Stimulated activated CD4-positive, alpha-beta T cell treated with anti-CD3 and anti-CD28 coated beads, Interleukin-15, amount 100 ng/mL, for 24 hours (primary cell): ENCODE measurements at regions not wholly inside any gene's neighbourhood (a gene's known extent, or its start where the extent isn't known, plus 50 kb on each side); places are given as distances from the start of the nearest gene placed in this dataset.
A peak's percentile ranks its signal among the peaks of the same experiment; 100 is the strongest.

ENCODE experiments used
- DNase-seq: peaks from one replicate; pipeline ENCODE4 v3.0.0-alpha.2; 2020

DNA sequence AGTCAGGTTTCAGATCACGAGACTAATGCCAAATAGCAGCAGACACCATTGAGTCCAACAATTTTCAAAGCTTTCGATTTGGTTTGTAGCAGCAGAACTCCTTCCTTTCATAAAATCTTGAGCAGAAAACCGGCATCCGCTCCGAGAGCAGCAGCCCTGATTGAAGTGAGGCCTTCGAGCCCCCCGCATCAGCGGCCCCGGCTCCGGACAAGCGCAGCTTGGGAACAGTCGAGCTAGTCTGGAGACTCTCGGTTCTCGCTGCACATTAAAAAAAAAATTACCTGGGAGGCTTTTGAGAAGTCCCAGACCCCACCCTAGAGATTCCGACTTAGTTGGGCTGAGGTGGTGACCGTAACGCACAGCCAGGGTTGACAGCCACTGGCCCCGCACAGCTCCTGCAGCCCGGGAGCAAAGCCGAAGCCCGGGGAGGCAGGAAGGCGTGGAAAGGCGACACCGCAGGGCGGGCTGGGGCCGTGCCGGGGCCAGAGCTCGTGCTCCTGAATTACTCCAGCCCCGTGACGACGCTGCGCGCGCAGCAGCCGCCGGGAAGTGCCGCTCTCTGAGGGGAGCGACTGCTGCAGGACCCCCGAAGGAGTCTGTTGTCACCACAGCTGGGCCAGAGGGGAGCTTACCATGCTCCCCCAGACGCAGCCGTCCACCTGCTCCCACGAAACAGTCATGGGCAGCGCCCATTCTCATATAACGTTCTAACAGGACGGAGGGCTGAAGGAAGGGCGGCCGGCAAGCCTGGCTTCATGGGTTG, 57.8 kb downstream of the SPATA19 start:
- peak; percentile 18 for DNase-seq

DNA sequence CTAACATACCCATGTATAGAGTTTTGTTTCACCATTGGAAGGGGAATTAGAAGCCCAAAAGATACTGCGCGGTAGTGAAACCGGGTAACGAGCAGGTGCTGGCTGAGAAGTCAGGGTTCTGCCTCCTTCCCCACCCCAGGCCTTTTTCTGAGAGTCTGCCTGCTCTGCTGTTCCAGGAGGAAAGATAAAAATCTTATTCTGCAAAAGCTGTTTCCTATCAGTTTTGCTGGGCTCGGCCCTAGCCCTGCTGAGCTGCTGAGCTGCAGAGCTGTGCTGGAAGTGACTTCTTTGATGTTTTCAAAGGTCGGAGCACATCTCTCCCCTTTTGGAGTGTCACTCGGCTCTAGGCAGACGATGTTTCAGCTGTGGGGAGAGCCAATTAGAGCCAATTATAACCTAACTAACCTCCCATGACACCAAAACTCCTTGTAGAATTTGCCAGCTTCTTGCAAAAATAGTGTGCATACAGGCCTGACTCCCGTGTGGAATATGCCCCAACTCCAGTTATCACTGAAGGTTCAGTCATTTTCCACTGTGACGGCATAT, 59.4 kb downstream of the SPATA19 start:
- DNase-seq: no peak

DNA sequence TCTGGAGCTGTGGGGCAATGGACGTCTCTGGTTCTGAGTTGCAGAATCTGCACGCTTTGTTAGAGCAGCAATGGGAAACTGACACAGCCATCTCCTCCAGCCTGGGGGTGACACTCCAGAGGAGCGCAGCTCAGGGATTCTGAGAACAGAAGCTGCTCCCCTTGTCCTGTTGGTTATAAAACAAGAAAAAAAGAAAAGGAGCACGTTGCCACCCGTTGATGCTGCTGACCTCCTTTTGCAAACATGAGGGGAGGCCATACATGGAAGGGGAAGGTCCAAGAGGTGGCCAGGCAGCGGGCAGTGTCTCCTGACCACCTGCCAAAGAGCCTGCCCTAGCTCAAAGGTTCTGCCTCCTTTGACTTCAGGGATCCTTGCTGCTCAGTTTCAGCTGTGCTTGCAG, 61.0 kb downstream of the SPATA19 start:
- DNase-seq: no peak

DNA sequence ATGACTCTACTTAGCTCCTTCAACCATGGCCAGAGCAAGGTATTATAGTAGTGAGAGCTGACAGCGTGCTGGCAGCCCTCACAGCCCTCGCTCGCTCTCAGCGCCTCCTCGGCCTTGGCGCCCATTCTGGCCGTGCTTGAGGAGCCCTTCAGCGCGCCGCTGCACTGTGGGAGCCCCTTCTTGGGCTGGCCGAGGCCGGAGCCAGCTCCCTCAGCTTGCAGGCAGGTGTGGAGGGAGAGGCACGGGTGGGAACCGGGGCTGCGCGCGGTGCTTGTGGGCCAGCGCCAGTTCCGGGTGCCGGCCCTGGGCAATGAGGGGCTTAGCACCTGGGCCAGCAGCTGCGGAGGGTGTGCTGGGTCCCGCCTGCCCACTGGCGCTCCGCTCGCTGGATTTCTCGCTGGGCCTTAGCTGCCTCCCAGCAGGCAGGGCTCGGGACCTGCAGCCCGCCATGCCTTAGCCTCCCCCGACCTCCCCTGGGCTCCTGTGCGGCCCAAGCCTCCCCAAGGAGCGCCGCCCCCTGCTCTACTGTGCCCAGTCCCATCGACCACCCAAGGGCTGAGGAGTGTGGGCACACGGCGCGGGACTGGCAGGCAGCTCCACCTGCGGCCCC, 63.1 kb downstream of the SPATA19 start:
- no peak for DNase-seq

DNA sequence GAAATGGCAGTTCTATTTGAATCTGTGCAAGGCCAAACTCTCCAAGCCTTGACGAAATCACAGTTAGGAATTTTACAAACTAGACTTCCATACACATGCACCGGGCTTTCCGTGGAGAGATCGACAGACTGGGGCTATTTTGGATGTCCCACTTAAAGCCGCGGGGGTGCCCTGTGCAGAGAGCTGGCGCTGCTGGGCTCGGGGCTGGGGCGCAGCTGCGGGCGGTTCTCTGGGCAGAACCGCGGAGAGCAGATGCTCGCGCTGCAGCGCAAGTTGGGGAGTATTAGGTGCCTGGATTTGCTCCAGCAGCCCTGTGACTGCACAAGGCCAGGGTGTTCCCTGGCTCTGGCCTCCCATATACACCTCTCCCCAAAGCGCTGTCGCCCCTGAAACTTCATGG, 67.2 kb downstream of the SPATA19 start:
- no peak for DNase-seq

DNA sequence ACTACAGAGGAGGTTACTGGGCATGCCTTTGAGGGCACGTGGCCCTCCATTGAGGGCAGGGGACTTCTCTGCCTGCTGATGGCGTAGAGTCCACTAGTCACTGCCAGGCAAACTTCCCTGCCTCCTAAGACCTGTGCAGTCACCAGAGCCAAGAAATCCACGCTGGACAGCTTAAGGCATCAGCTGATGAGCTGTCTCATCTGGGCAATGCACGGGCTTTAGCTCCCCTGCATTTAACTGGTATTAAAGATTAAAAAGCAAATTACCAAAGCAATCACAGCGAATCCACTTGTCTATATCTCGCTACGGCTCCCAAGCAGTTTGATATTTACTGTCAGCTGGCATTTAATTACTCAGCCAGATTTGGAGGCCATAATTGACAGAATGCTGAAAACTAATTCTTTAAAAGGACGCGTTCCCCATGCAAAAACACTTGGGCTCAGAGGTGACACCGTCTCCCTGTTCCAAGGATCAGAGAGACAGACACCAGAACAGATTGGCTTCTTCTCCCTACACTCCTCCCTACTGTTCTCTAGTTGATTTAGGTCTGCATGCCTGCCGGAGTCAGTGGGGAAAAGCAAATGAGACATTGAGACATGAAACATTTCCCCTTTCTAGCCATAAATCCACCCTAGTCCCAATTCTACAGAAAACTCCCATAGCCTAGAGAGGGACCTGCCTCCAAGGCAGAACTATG, 68.5 kb downstream of the SPATA19 start:
- no peak for DNase-seq

DNA sequence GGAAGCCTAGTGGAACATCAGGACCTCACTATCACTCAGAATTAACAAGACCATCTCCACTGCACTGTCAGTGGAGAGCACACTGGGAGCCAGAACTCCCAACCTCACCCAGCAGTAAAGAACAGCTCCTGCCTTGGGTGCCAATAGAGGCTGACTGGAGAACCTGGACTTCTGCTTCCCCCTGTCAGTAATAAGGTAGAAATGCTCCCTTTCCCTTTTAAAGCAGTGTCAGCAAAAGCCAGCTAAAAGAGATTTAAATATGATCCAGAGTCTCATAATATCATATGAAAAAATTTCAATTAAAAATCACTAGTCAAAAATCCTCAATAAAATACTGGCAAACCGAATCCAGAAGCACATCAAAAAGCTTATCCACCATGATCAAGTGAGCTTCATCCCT, 82.8 kb downstream of the SPATA19 start:
- no peak for DNase-seq

DNA sequence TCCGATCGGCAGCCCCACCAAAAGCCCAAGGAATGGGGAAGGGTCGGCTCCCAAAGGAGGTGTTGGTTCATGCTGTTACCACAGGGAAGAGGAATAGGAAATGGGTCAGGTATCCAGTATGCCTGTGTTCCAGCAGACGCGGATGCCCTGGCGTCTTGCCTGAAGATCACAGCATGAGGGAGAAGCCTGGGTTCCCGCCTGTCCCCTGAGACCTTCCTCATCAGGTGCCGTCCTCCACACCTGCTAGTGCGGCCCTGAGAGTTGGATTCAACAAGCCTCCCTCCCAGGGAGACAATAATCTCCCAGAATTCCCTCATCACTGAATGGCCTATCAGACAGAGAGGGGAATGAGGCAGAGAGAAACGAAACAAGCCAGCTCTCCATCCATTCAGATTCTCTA, 92.2 kb downstream of the SPATA19 start:
- DNase-seq: no peak

DNA sequence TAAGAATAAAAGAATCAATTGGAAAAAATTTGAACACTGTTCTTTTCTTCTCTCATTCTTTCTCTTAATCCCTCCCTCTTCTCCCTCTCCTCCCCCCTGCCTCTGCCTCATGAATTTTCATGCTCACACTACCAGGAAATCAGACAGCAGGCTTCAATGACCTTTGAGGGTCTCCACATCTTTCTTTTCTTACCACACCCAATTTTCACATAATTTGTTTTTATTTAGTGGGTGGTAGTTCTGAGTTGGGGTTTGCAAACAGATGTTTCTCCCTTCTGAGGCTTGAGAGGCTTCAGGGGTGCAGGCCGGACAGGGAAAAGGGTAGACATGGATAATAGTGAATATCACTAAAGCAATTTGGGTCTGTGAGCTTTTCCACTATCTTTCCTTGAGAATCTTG, 95.5 kb downstream of the SPATA19 start:
- no peak for DNase-seq

DNA sequence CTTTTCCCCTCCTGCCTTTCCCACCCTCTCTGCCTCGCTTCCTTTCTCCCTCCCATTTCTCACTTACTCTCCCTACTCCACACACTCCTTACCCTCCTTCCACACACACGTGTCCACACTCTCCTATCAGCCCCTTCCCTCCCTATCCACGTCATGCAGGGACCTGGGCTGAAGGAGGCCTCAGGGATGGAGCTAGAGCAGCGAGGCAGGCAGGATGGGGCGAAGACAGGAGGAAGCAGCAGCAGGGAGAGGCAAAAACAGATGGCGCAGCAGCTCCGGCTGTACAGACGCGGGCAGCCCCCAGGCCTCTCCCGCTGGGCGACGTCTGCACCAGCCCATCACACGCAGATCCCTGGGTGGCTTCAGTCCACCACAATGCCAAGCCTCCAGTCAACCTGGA, 97.9 kb downstream of the SPATA19 start:
- DNase-seq: no peak

DNA sequence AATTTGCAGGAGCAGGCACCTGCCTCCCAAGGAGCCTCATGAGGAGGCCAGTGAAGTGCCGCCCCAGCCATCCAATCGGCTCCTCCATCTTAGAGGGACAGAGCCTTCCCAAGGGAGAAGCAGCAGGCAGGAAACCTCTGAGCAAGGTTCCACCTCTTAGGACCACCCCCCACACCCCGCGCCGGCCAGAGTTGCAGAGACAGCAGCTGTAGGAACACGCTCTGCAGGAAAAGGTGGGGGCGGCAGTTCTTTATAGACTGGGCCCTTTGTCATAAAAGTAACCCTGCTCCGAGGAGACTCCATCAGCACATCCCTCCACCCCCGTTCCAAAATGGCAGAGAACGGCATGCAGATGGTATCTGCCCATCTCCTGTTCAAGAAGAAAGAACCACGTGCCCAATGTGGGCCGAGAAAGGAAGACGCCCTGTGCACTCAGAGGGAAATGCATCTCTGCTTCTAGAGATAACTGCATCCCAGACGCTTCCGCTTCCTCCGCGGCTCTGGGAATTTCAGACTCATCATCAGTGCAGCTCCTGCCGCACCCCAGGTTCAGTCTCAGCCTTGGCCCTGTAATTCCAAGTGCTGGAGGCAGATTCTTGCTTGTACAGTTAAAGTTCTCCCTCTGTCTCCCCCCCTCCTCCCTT, 98.5 kb downstream of the SPATA19 start:
- DNase-seq: no peak

DNA sequence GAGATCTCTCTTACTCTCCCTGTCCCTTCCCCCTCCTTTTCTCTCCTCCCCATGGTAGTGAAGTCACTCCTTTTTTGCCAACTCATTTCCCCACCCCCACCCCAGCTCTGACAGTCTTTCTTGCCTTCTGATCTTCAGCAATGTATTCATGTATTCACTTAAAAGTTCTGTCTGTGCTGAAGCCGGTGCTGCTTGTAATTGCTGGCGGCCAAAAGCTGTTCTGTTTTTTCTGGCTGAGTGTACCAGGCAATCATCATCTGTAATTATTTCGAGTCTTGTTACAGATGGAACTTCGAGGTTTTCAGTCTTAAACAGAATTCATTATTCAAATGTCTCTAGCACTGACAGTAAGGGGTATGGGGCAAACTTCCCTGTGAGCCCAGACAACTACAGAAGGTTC, 99.5 kb downstream of the SPATA19 start:
- DNase-seq: no peak

DNA sequence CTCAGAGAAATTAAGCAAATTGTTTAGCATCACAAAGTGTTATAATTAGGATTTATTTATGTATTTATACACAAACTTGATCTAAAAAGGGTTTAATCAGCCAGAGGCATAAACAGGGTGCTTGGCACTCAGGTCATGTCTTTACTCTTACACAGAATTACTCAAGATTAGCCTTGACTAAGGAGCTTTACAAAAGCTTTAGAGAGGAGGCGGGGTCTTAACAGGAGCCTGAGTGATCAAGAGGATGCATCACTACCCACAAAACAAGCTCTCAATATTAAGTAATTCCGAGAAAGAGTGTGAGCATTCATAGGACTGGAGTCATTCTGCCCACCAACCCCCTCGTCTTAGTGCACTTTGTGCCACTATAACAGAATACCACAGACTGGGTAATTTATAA, 103.0 kb downstream of the SPATA19 start:
- DNase-seq: no peak

DNA sequence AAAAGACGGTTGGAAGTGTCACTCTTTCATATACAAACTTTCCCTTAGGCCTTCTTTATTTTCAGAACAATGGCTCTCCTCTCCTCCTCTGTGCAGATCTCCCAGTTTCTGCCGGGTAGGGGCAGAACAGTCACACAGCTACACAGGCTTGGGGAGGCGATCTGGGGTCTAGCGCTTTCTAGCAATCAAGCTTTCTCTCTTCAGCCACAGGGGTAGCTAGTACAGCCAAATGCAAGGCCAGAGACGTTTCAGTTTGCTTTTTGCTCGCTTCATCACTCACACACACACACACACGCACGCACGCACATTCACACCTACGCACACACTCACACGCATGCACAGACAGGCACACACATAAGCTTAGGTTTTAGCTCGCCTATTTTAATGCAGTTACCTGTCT, 104.3 kb downstream of the SPATA19 start:
- no peak for DNase-seq

DNA sequence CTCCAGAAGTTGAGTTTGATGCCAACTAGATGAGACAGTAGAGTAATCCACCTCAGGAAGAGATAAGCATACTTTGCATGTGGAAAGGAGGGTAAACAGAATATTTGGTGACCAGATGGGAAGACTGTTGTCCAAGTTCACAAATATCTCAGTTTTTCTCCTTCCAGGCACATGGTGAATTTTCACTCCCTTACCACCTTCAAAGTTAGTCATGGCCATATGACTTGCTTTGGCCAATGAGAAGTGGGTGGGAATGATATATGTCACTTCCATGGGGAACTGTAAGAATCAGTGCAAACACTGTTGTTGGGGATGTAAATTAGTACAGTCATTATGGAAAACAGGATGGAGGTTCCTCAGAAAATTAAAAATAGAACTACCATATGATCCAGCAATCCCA, 105.8 kb downstream of the SPATA19 start:
- DNase-seq: no peak

DNA sequence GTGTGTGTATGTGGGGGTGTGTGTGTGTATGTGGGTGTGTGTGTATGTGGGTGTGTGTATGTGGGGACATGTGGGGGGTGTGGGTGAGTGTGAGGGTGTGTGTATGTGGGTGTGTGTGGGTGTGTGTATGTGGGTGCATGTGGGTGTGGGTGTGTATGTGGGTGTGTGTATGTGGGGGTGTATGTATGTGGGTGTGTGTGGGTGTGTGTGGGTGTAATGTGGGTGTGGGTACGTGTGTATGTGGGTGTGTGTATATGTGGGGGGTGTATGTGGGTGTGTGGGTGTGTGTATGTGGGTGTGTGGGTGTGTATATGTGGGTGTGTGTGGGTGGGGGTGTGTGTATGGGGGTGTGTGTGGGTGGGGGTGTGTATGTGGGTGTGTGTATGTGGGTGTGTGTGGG, 106.7 kb downstream of the SPATA19 start:
- DNase-seq: no peak

DNA sequence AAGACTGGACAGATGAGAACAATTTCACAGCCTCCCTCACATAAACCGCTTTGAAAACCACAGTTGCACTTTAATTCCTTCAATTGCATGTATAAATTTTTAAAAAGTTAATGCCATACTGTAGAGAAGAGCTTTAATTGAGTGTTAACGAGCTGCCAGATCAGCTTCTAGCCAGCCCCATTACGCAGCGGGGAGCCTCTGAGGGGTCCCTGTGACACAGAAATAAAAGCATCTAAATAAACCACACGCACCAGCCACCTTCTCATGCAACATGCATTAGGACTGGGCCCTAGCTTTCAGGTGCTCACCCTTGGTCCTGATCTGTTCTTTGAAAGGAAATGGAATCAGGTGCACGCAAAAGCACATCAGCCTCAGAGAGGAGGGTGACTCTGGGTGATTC, 111.7 kb downstream of the SPATA19 start:
- DNase-seq: no peak

DNA sequence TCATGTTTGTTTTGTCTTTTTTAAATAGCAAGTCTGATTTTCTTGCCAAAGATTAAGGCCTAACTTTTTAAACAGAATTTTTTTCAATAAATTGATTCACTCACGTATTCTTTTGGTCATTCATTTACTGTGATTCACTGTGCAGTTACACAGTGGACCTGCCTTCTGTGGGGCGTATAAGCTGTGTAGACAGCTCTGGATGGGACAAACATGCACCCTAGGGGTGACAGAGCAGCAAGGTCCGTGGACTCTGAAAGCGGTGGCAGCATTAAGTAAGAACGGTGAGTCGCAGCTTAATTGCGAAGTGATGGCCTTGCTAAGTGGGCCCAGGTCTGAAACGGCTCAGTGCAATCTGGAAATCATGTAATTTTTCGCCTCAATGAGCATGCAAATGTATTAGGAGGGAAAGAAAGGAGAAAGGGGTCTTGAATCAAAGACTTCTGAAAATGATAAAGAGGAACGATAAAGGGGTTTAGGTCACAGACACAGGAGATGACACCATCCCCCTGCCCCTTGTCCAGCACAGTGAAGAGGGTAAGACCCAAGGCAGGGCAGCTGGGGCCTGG, 113.1 kb downstream of the SPATA19 start:
- DNase-seq: no peak

DNA sequence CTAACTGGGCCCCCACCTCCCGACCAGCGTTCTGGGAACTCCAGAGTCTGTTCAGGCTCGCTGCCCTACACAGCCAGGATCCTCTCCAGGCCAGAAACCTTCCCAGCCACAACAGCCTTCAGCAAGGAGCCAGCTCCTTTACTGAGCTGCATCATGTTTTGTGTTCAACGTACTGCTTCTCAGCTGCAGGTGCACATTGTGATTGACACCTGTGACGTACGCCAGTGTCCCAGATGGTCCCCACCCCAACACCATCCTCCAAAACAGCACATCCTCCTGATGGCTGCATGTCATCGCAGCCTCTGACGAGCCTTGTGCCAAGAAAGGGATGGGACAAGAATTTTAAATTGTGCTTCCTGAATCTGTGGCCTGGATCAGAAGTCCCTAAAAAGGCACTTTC, 117.5 kb downstream of the SPATA19 start:
- DNase-seq: no peak

DNA sequence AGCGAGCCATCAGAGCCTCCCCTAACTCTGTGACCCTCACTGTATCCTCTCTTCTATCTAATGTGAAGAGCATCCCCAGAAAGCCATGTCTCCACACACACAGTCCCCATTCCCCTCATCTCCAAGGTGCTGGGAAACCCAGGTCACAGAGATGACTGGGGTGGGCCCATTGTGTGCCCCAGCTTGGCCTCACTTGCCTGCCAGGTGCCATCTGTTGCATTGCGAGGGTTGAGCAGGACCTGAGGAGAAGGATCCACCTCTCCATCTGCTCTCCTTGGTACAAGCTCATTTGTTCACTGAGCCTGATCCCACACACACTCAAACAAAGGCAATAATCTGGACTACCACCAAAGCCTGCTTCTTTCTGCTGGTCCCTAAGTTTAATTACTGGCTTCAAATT, 118.8 kb downstream of the SPATA19 start:
- no peak for DNase-seq

DNA sequence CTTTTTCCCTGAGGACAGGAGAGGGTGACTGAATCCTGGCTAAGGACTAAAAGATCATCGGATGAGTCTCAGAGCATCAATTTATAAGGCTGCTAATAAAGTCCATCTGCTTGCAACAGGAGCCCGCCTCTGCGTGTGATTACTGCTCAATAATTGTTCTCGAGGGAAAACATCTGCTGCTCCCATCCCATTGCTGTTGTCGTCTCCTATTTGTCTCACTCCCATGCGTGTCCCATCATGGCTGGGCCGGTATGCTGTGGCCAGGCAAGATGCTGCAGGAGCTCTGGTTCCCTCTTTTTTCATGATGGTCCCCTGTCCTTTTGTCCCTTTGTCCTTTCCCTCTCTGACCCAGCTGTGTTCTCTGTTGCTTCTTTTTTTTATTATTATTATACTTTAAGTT, 121.2 kb downstream of the SPATA19 start:
- no peak for DNase-seq

DNA sequence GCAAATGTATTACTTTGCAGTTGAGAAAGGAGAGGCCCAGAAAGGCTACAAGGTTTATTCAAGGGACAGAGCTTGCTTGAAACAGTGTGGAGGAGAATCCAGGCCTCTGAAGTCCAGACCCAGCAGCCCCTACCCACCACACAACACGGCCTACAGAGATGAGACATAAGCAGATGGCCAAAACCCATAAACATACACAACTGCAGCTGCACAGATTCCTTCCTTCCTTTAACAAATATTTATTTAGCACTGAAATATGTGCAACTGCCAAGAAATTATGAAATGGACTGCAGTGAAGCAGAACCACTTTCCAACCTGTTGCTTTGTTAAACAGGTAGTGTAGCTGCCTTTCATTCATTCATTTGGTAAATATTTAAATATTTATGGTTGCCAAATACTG, 122.3 kb downstream of the SPATA19 start:
- no peak for DNase-seq

DNA sequence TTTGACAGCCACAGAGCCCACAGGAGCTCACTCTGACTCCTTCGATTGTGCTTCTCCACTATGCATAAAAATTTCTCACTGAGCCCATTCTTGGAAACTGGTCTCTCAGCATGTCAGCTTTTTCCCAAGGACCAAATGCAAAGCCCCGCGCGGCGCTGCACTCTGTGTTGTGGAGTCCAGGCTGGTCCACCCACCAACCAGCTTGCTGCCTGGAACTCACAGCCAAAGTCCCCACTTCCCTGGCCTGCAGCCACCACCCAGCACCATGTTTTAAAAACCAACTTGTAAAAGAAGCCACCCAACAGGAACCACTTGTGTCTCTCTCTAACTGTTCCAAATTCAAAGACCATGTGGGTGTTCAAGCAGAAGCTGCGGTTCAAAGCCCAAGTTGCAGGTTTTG, 124.4 kb downstream of the SPATA19 start:
- DNase-seq: no peak
